Liver (tissue), 8 donors: ENCODE measurements at regions not wholly inside any gene's neighbourhood (a gene's known extent, or its start where the extent isn't known, plus 50 kb on each side); places are given as distances from the start of the nearest gene placed in this dataset.
A peak's percentile ranks its signal among the peaks of the same experiment; 100 is the strongest.

Source experiments
- DNase-seq: peaks from one replicate; pipeline ENCODE4 v3.0.0-alpha.2; 2017; ENCODE audit warnings: low spot score
- H3K27ac ChIP-seq, 2 donors: one replicate each; pipeline ENCODE4 v1.7.0; 2013; ENCODE audit warnings: inconsistent platforms in 2 of 2, low read length in 2 of 2, control low read depth in 1 of 2, low read depth in 1 of 2, mild to moderate bottlenecking in 1 of 2
- H3K27me3 ChIP-seq, 4 donors: one replicate each; pipeline versions ENCODE4 v1.6.1 to v1.7.0; 2013; ENCODE audit warnings: low read length in 3 of 4, inconsistent platforms in 1 of 4, mild to moderate bottlenecking in 1 of 4, moderate library complexity in 1 of 4; ENCODE audit not compliant: control insufficient read depth in 4 of 4, insufficient read depth in 4 of 4
- H3K36me3 ChIP-seq, 4 donors: one replicate each; pipeline versions ENCODE4 v1.6.1 to v1.7.0; 2013; ENCODE audit warnings: low read length in 3 of 4, mild to moderate bottlenecking in 3 of 4, low read depth in 1 of 4, moderate library complexity in 1 of 4; ENCODE audit not compliant: control insufficient read depth in 4 of 4, insufficient read depth in 3 of 4
- H3K4me1 ChIP-seq, 4 donors: one replicate each; pipeline versions ENCODE4 v1.6.1 to v1.7.0; 2013; ENCODE audit warnings: low read length in 3 of 4, mild to moderate bottlenecking in 3 of 4, moderate library complexity in 1 of 4; ENCODE audit not compliant: control insufficient read depth in 4 of 4, insufficient read depth in 4 of 4
- H3K4me3 ChIP-seq, 3 donors: one replicate each; pipeline versions ENCODE4 v1.6.1 to v1.7.0; 2013; ENCODE audit warnings: low read length in 3 of 3, control low read depth in 1 of 3, low read depth in 1 of 3, mild to moderate bottlenecking in 1 of 3
- H3K9ac ChIP-seq, 2 donors: one replicate each; pipeline ENCODE4 v1.7.0; 2013; ENCODE audit warnings: low read length in 2 of 2, mild to moderate bottlenecking in 2 of 2, moderate library complexity in 2 of 2, control low read depth in 1 of 2, low read depth in 1 of 2
- H3K9me3 ChIP-seq, 4 donors: one replicate each; pipeline versions ENCODE4 v1.6.1 to v1.7.0; 2013; ENCODE audit warnings: low read length in 3 of 4; ENCODE audit not compliant: control insufficient read depth in 4 of 4
- EGR1 ChIP-seq, 2 donors: IDR thresholded peaks; 2 replicates each; pipeline ENCODE4 v1.6.1; 2016 to 2018; ENCODE audit warnings: antibody characterized with exemption in 2 of 2, low read depth in 2 of 2
- GABPA ChIP-seq, 2 donors: IDR thresholded peaks in 1 of 2; conservative IDR thresholded peaks in 1 of 2; 2 replicates each; pipeline ENCODE4 v1.6.1; 2016; ENCODE audit warnings: antibody characterized with exemption in 2 of 2, mild to moderate bottlenecking in 1 of 2, moderate library complexity in 1 of 2
- HNF4A ChIP-seq, 2 donors: conservative IDR thresholded peaks; 2 replicates each; pipeline ENCODE4 v1.6.1; 2016; ENCODE audit warnings: antibody characterized with exemption in 2 of 2, mild to moderate bottlenecking in 2 of 2
- JUND ChIP-seq, 2 donors: IDR thresholded peaks; 2 replicates each; pipeline ENCODE4 v1.6.1; 2016; ENCODE audit warnings: antibody characterized with exemption in 2 of 2
- NR2F2 ChIP-seq: IDR thresholded peaks from 2 replicates; pipeline ENCODE4 v1.6.1; 2016; ENCODE audit warnings: antibody characterized with exemption
- RAD21 ChIP-seq, 2 donors: IDR thresholded peaks; 2 replicates each; pipeline ENCODE4 v1.6.1; 2016; ENCODE audit warnings: antibody characterized with exemption in 2 of 2, mild to moderate bottlenecking in 2 of 2
- REST ChIP-seq: IDR thresholded peaks from 2 replicates; pipeline ENCODE4 v1.6.1; 2016; ENCODE audit warnings: antibody characterized with exemption, mild to moderate bottlenecking
- RXRA ChIP-seq, 2 donors: IDR thresholded peaks; 2 replicates each; pipeline ENCODE4 v1.6.1; 2017 to 2018; ENCODE audit warnings: antibody characterized with exemption in 2 of 2, mild to moderate bottlenecking in 1 of 2
- SP1 ChIP-seq: IDR thresholded peaks from 2 replicates; pipeline ENCODE4 v1.6.1; 2018; ENCODE audit warnings: antibody characterized with exemption, mild to moderate bottlenecking
- TAF1 ChIP-seq: conservative IDR thresholded peaks from 2 replicates; pipeline ENCODE4 v1.6.1; 2016; ENCODE audit warnings: antibody characterized with exemption, mild to moderate bottlenecking
- YY1 ChIP-seq: IDR thresholded peaks from 2 replicates; pipeline ENCODE4 v1.6.1; 2016; ENCODE audit warnings: antibody characterized with exemption, mild to moderate bottlenecking
- ZBTB33 ChIP-seq: IDR thresholded peaks from 2 replicates; pipeline ENCODE4 v1.6.1; 2016; ENCODE audit warnings: antibody characterized with exemption
- WGBS: extraction: QIAGEN DNeasy Blood & Tissue Kit; methylation state at CpG from one replicate; pipeline ENCODE4 v1.1.7; 2013; 5-methylcytosine and 5-hydroxymethylcytosine counted together
- TF ChIP-seq, protein P1 (sequence below): IDR thresholded peaks from 2 replicates; pipeline ENCODE4 v1.6.1; 2016; ENCODE audit warnings: antibody characterized with exemption
- TF ChIP-seq, protein P2 (sequence below): fragments of 150-350 bp; IDR thresholded peaks from 2 replicates; pipeline ENCODE4 v1.5.1; 2017; ENCODE audit warnings: improper control_type of control experiment, low read depth, low read length; ENCODE audit not compliant: missing input control
- donor health status: healthy.
- donor health status: healthy.
- donor health status: healthy.
- donor health status: healthy.
- donor health status: healthy.

- WGBS: 95% methylated on average over 1 of the region's 1 CpG
- no peak for DNase-seq
- no peak overlapping the region for H3K4me3 ChIP-seq
- no peaks in the 10 kb centered on the region for H3K4me1 ChIP-seq
- H3K27ac ChIP-seq: no peak overlapping the region
- no peaks in the 10 kb centered on the region for H3K27me3 ChIP-seq
- H3K9me3 ChIP-seq: no peaks in the 10 kb centered on the region
- no peaks in the 10 kb centered on the region for H3K36me3 ChIP-seq
- H3K9ac ChIP-seq: no peak overlapping the region
- TF ChIP-seq REST (peak; percentile 97), YY1 (no peak)
Observed at GRCh38 chr10:111511751-111512150, 434.9 kb downstream of the ADRA2A start.

GRCh38 chr10:111515264-111515663 lies 438.4 kb downstream of the ADRA2A start:
- no peaks in the 10 kb centered on the region for H3K4me1 ChIP-seq
- no peak overlapping the region for H3K27ac ChIP-seq
- no peak for DNase-seq
- H3K4me3 ChIP-seq: no peak overlapping the region
- H3K9me3 ChIP-seq: no peaks in the 10 kb centered on the region
- 85% methylated on average over 4 of the region's 4 CpGs for WGBS
- TF ChIP-seq NR2F2 (no peak), EGR1 (IDR thresholded peaks at IDR 0.05; ENCODE audit: low read depth in 2 of 2) (no peak), RXRA (IDR thresholded peaks at IDR 0.05) (no peak), ZBTB33 (no peak), SP1 (no peak), HNF4A (conservative IDR thresholded peaks at IDR 0.05) (no peak)
- TF ChIP-seq, protein P1, sequence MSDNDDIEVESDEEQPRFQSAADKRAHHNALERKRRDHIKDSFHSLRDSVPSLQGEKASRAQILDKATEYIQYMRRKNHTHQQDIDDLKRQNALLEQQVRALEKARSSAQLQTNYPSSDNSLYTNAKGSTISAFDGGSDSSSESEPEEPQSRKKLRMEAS: no peak
- H3K27me3 ChIP-seq: no peaks in the 10 kb centered on the region
- no peak overlapping the region for H3K9ac ChIP-seq
- H3K36me3 ChIP-seq: no peaks in the 10 kb centered on the region

DNA sequence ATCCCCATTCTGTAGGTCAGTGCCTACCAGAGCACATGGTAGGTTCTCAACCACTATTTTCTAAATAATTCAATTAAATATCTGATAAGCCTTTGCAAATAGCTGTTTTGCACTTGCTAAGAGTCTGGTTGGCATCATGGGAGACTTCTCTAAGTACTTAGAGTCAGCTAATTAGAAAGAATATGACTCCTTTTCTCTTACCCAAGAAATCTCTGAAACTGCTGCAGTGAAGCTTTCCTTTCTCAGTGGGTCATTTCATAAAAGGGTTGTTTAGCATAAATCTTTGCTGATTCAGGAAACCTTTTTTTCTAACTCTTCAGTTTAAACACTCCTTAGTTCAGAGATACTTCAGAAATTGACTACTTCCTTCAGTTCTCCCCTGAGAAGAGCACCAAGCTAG lies 438.9 kb downstream of the ADRA2A start:
- Histone ChIP-seq H3K4me1 (no peaks in the 10 kb centered on the region), H3K27ac (no peak overlapping the region), H3K4me3 (no peak overlapping the region), H3K9ac (no peak overlapping the region), H3K9me3 (no peaks in the 10 kb centered on the region), H3K27me3 (no peaks in the 10 kb centered on the region), H3K36me3 (no peaks in the 10 kb centered on the region)
- no peak for DNase-seq
- TF ChIP-seq, protein P2, sequence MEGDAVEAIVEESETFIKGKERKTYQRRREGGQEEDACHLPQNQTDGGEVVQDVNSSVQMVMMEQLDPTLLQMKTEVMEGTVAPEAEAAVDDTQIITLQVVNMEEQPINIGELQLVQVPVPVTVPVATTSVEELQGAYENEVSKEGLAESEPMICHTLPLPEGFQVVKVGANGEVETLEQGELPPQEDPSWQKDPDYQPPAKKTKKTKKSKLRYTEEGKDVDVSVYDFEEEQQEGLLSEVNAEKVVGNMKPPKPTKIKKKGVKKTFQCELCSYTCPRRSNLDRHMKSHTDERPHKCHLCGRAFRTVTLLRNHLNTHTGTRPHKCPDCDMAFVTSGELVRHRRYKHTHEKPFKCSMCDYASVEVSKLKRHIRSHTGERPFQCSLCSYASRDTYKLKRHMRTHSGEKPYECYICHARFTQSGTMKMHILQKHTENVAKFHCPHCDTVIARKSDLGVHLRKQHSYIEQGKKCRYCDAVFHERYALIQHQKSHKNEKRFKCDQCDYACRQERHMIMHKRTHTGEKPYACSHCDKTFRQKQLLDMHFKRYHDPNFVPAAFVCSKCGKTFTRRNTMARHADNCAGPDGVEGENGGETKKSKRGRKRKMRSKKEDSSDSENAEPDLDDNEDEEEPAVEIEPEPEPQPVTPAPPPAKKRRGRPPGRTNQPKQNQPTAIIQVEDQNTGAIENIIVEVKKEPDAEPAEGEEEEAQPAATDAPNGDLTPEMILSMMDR: no peak
- TF ChIP-seq GABPA (IDR thresholded peaks at IDR 0.05 in 1 of 2, conservative IDR thresholded peaks at IDR 0.05 in 1 of 2) (no peak), RAD21 (IDR thresholded peaks at IDR 0.05) (no peak), EGR1 (IDR thresholded peaks at IDR 0.05; ENCODE audit: low read depth in 2 of 2) (no peak), REST (no peak), ZBTB33 (no peak), TAF1 (no peak), JUND (IDR thresholded peaks at IDR 0.05) (no peak), SP1 (no peak), NR2F2 (no peak)
